Lung (tissue), 11 donors: ENCODE measurements at regions not wholly inside any gene's neighbourhood (a gene's known extent, or its start where the extent isn't known, plus 50 kb on each side); places are given as distances from the start of the nearest gene placed in this dataset.
A peak's percentile ranks its signal among the peaks of the same experiment; 100 is the strongest.

Experiments used
- ATAC-seq: fragments of 200-7000 bp; cut with Tn5 transposase; one replicate; pipeline ENCODE4 v1.9.1; 2020; ENCODE audit warnings: moderate number of reproducible peaks; ENCODE audit not compliant: insufficient read depth, low FRiP score
- DNase-seq, 3 donors: peaks; one replicate each; pipeline ENCODE4 v3.0.0-alpha.2; 2013 to 2017
- H3K27ac ChIP-seq, 2 donors: one replicate each; pipeline ENCODE4 v1.5.1; 2013; ENCODE audit warnings: mild to moderate bottlenecking in 2 of 2, moderate library complexity in 2 of 2, control low read depth in 1 of 2, inconsistent platforms in 1 of 2, low read depth in 1 of 2, low read length in 1 of 2
- H3K27me3 ChIP-seq, 3 donors: one replicate each; pipeline ENCODE4 v1.5.1; 2013; ENCODE audit warnings: low read length in 2 of 3; ENCODE audit not compliant: control insufficient read depth in 3 of 3, insufficient read depth in 3 of 3
- H3K36me3 ChIP-seq, 4 donors: one replicate each; pipeline ENCODE4 v1.5.1; 2013; ENCODE audit warnings: low read length in 4 of 4, mild to moderate bottlenecking in 1 of 4, moderate library complexity in 1 of 4; ENCODE audit not compliant: control insufficient read depth in 4 of 4, insufficient read depth in 4 of 4
- H3K4me1 ChIP-seq, 5 donors: one replicate each; pipeline ENCODE4 v1.5.1; 2013; ENCODE audit warnings: low read length in 5 of 5, mild to moderate bottlenecking in 2 of 5, moderate library complexity in 1 of 5; ENCODE audit not compliant: control insufficient read depth in 5 of 5, insufficient read depth in 5 of 5
- H3K4me3 ChIP-seq: one replicate; pipeline ENCODE4 v1.5.1; 2013; ENCODE audit warnings: mild to moderate bottlenecking, control low read depth, moderate library complexity
- H3K9ac ChIP-seq, 2 donors: one replicate each; pipeline ENCODE4 v1.5.1; 2013; ENCODE audit warnings: low read length in 2 of 2, control low read depth in 1 of 2; ENCODE audit not compliant: insufficient read depth in 1 of 2
- H3K9me3 ChIP-seq, 4 donors: one replicate each; pipeline ENCODE4 v1.5.1; 2013; ENCODE audit warnings: low read length in 3 of 4, mild to moderate bottlenecking in 1 of 4, moderate library complexity in 1 of 4; ENCODE audit not compliant: control insufficient read depth in 4 of 4, insufficient read depth in 3 of 4
- CTCF ChIP-seq: IDR thresholded peaks from 2 replicates; pipeline ENCODE4 v1.5.1; 2012; ENCODE audit warnings: mild to moderate bottlenecking; ENCODE audit errors: control extremely low read depth, extremely low read depth
- WGBS, 2 donors: extraction: QIAGEN DNeasy Blood & Tissue Kit; methylation state at CpG; one replicate each; pipeline ENCODE4 v1.1.7; 2013; 5-methylcytosine and 5-hydroxymethylcytosine counted together
- donor health status: control.
- donor health status: control.
- donor health status: Bipolar disorder and iron deficiency.
- donor health status: healthy.
- donor health status: DM: yes; HTN: yes; CAD: no.

GRCh38 chr3:110157221-110157620, 819.9 kb upstream of the DPPA4 start:
- Histone ChIP-seq H3K36me3 (no peaks in the 10 kb centered on the region), H3K27me3 (no peaks in the 10 kb centered on the region), H3K9ac (no peak overlapping the region), H3K4me1 (no peaks in the 10 kb centered on the region), H3K9me3 (no peaks in the 10 kb centered on the region), H3K4me3 (no peak overlapping the region), H3K27ac (no peak overlapping the region)
- ATAC-seq (no peak), DNase-seq (no peak)
- TF ChIP-seq CTCF = no peak
- WGBS, 2 donors = 88 to 89% methylated on average over 4 of the region's 4 CpGs

- Histone ChIP-seq H3K9ac (peak overlapping the region in 1 of 2 donors; percentile 6), H3K27ac (no peak overlapping the region), H3K4me3 (no peak overlapping the region)
These were observed 827.5 kb upstream of the DPPA4 start for GRCh38 chr3:110164632-110165369.

GRCh38 chr3:110165370-110165743, 828.0 kb upstream of the DPPA4 start:
- peak in 2 of 3 donors; percentile 31 to 32 for DNase-seq
- ATAC-seq = no peak
- Histone ChIP-seq H3K27me3 (no peaks in the 10 kb centered on the region), H3K9me3 (peaks cover 0 to 4% (median 0%) of the 10 kb centered on the region in 4 donors), H3K4me3 (no peak overlapping the region), H3K9ac (no peak overlapping the region), H3K4me1 (peaks cover 0 to 6% (median 0%) of the 10 kb centered on the region in 5 donors), H3K27ac (no peak overlapping the region), H3K36me3 (no peaks in the 10 kb centered on the region)
- TF ChIP-seq CTCF = no peak
- WGBS, 2 donors = 23 to 27% methylated on average over 3 of the region's 3 CpGs

More at GRCh38 chr3:110164632-110165369, 827.5 kb upstream of the DPPA4 start:
- DNase-seq (peak in 2 of 3 donors; percentile 31 to 35), ATAC-seq (no peak)
- Histone ChIP-seq H3K27me3 (no peaks in the 10 kb centered on the region), H3K9me3 (peaks cover 0 to 4% (median 0%) of the 10 kb centered on the region in 4 donors), H3K36me3 (no peaks in the 10 kb centered on the region), H3K4me1 (peaks cover 0 to 6% (median 0%) of the 10 kb centered on the region in 5 donors)
- no peak for TF ChIP-seq CTCF
- 62 to 65% methylated on average over 6 of the region's 6 CpGs for WGBS, 2 donors
